ENCODE measurements at regions not wholly inside any gene's neighbourhood (a gene's known extent, or its start where the extent isn't known, plus 50 kb on each side); places are given as distances from the start of the nearest gene placed in this dataset.
"Not testable (repeated sequence)": the region's sequence is repeated elsewhere in the genome, so short reads cannot be mapped to it uniquely, and the experiment has no call there.

DNA sequence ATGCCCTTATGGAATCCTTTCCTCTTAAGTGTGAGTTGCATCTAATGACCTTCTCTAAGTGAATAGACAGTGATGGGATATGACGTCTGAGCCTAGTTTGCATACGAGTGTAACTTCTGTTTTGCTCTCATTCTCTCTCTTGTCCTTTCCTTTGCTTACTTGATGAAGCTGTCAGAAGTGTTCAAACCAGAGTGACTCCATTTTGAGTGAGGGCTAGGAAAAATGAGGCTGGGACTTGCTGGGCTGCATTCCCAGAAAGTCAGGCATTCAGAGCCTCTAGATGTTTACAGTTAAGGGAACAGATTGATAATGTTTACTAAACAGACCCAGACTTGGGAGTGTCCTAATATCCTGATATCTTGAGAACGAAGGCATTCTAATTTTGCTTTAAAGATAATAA is 311.2 kb upstream of the SOX4 start:
- H3K36me3 ChIP-seq (replicated peaks in 1 of 2); H3K27me3 ChIP-seq; H3K9me3 ChIP-seq (replicated peaks in 1 of 3); H3K27ac ChIP-seq; DNase-seq; H3K4me3 ChIP-seq; intact Hi-C loops (cut with DNase I); H3K4me1 ChIP-seq (replicated peaks in 1 of 2): not testable (repeated sequence)
- 71 to 93% (median 87%) methylated on average over 2 to 3 of the region's 3 CpGs for WGBS, 4 donors

DNA sequence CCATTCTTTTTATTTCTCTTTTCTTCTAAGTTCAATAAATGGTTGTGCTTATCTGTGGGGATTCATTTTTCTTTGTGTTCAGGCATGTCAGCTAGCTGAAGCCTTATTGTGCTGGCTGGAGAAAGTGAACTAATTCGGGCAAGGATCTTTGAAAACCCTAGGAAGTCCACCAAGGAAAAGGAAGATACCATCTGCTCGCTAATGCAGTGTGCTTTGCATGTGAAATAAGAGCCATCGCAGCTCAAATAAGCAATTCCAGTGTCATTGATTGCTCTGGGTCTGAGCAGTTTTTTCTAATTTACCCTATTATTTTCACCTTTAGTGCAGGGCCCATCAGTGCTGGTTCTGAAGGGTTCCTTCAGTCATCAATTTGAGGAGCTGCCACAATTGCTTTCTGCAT is 309.4 kb upstream of the SOX4 start:
- H3K27me3 ChIP-seq = no peaks in the 10 kb centered on the region
- no peak overlapping the region for H3K27ac ChIP-seq
- no peaks in the 10 kb centered on the region for H3K4me1 ChIP-seq (replicated peaks in 1 of 2)
- no peak for DNase-seq
- H3K9me3 ChIP-seq (replicated peaks in 1 of 3) = no peaks in the 10 kb centered on the region
- no peak for TF ChIP-seq POLR2A (IDR thresholded peaks at IDR 0.05)
- TF ChIP-seq, protein P1, sequence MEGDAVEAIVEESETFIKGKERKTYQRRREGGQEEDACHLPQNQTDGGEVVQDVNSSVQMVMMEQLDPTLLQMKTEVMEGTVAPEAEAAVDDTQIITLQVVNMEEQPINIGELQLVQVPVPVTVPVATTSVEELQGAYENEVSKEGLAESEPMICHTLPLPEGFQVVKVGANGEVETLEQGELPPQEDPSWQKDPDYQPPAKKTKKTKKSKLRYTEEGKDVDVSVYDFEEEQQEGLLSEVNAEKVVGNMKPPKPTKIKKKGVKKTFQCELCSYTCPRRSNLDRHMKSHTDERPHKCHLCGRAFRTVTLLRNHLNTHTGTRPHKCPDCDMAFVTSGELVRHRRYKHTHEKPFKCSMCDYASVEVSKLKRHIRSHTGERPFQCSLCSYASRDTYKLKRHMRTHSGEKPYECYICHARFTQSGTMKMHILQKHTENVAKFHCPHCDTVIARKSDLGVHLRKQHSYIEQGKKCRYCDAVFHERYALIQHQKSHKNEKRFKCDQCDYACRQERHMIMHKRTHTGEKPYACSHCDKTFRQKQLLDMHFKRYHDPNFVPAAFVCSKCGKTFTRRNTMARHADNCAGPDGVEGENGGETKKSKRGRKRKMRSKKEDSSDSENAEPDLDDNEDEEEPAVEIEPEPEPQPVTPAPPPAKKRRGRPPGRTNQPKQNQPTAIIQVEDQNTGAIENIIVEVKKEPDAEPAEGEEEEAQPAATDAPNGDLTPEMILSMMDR (IDR thresholded peaks at IDR 0.05) = no peak
- 78 to 84% (median 82%) methylated on average over 3 of the region's 3 CpGs for WGBS, 4 donors
- H3K36me3 ChIP-seq (replicated peaks in 1 of 2) = no peaks in the 10 kb centered on the region
- intact Hi-C loops (cut with DNase I) = no loop called here
- no peak overlapping the region for H3K4me3 ChIP-seq

DNA sequence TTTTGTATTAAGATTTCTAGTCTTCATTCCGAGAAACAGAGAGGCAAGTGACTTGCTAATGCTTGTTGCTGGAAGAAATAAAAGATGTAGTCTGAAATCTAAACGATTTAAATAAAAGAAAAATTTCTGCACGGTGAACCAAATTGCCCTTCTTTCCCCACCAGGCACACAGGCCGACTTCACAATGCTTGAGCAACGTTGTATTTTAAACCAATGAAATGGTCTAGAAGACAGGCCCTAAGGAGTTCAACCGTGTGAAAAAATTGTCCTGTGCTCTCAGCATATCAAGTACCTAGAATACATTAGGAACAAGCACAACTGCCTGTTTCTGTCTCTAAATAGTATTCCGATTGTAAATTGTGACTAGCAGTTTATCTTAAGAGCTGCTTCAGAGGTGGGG is 308.8 kb upstream of the SOX4 start:
- no peaks in the 10 kb centered on the region for H3K9me3 ChIP-seq (replicated peaks in 1 of 3)
- TF ChIP-seq, protein P1 (IDR thresholded peaks at IDR 0.05) = no peak
- no peak for TF ChIP-seq POLR2A (IDR thresholded peaks at IDR 0.05)
- H3K27me3 ChIP-seq = no peaks in the 10 kb centered on the region
- no peak overlapping the region for H3K27ac ChIP-seq
- WGBS, 4 donors = 75 to 88% (median 78%) methylated on average over 7 of the region's 7 CpGs
- no peak for DNase-seq
- H3K4me1 ChIP-seq (replicated peaks in 1 of 2) = no peaks in the 10 kb centered on the region
- no peaks in the 10 kb centered on the region for H3K36me3 ChIP-seq (replicated peaks in 1 of 2)
- intact Hi-C loops (cut with DNase I) = no loop called here
- no peak overlapping the region for H3K4me3 ChIP-seq

DNA sequence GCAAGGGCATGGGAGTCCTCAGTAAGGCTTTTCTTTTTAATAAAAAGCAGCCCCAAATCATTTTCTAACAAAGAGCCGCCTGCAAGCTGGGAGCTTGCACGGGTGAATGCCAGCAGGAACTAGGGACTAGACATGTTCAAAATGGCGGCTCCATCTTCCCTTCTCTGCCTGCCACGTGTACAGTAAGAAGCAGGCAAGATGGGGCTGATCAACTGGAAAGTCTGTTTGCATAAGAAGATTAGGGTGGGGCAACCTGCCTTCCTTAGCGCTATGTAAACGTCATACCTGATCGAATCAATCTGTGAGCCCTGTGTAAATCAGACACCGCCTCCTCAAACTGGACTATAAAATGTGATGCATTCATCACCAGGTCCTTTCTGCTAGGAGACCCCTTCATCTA is 299.4 kb upstream of the SOX4 start:
- 88 to 93% (median 90%) methylated on average over 8 of the region's 8 CpGs for WGBS, 4 donors
- intact Hi-C loops (cut with DNase I) = no loop called here
- no peak overlapping the region for H3K27ac ChIP-seq
- H3K36me3 ChIP-seq (replicated peaks in 1 of 2) = no peaks in the 10 kb centered on the region
- no peaks in the 10 kb centered on the region for H3K9me3 ChIP-seq (replicated peaks in 1 of 3)
- TF ChIP-seq POLR2A (IDR thresholded peaks at IDR 0.05) = no peak
- TF ChIP-seq, protein P1 (IDR thresholded peaks at IDR 0.05) = no peak
- DNase-seq = no peak
- H3K4me1 ChIP-seq (replicated peaks in 1 of 2) = no peaks in the 10 kb centered on the region
- H3K4me3 ChIP-seq = no peak overlapping the region
- H3K27me3 ChIP-seq = no peaks in the 10 kb centered on the region

DNA sequence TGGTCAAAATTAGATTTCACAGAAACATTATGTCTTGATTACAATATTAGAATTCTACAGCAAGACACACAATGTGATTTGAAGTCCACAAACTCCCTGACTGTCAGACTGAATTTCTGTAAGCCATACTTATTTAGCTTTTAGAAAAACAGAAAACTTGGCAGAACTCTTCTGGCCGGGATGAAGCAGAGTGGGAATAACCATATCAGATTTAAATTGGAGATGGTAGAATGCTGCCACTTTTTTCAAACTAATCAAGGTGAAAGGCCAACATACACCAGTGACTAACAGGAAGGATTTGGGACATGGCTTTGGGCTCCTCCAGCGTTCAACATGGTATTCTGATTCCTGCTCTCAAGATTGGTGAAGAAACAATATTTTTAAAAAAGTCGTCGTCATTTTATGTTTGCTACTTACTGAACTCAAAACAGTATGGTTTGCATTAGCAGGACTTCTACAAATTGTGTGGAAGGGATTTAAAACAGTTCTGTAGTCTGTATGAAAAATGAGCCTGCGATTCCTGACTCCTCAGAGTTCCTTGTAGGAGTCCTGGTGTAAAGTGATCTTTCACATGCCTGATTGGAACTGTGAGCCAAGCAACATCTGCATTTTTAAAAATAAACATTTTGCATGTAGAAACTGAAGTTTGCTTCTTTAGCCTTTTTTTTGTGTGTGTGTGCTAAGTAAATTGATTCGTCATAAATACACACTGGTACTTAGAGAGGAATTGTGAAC is 297.9 kb upstream of the SOX4 start:
- no peak overlapping the region for H3K4me3 ChIP-seq
- intact Hi-C loops (cut with DNase I) = no loop called here
- H3K36me3 ChIP-seq (replicated peaks in 1 of 2) = no peaks in the 10 kb centered on the region
- no peak overlapping the region for H3K27ac ChIP-seq
- no peaks in the 10 kb centered on the region for H3K27me3 ChIP-seq
- 67 to 80% (median 76%) methylated on average over 6 of the region's 6 CpGs for WGBS, 4 donors
- no peaks in the 10 kb centered on the region for H3K4me1 ChIP-seq (replicated peaks in 1 of 2)
- H3K9me3 ChIP-seq (replicated peaks in 1 of 3) = no peaks in the 10 kb centered on the region
- DNase-seq = no peak
- TF ChIP-seq, protein P1 (IDR thresholded peaks at IDR 0.05) = no peak
- no peak for TF ChIP-seq POLR2A (IDR thresholded peaks at IDR 0.05)

Data from adrenal gland (tissue), 9 donors.